NCI-H460 (cell line): ENCODE measurements at regions not wholly inside any gene's neighbourhood (a gene's known extent, or its start where the extent isn't known, plus 50 kb on each side); places are given as distances from the start of the nearest gene placed in this dataset.

Experiments used
- DNase-seq: peaks from one replicate; pipeline ENCODE4 v3.0.0-alpha.2; 2016; ENCODE audit warnings: low read depth; ENCODE audit errors: extremely low read depth

DNA sequence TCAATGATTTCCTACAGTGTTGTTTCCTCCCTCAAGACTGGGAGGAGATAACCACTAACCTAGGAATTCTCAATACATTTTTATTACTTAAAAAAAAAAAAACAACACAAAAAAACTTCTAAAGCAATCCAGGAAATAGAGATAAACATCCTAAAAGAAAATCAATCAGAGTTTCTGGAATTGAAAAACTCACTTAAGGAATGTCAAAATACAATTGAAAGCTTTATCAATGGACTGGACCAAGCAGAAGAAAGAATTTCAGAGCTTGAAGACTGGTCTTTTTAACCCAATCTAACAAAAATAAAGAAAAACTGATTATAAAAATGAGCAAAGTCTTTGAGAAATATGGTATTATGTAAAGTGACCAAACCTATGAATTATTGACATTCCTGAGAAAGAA is 394.1 kb downstream of the XPNPEP1 start:
- DNase-seq, result no peak

DNA sequence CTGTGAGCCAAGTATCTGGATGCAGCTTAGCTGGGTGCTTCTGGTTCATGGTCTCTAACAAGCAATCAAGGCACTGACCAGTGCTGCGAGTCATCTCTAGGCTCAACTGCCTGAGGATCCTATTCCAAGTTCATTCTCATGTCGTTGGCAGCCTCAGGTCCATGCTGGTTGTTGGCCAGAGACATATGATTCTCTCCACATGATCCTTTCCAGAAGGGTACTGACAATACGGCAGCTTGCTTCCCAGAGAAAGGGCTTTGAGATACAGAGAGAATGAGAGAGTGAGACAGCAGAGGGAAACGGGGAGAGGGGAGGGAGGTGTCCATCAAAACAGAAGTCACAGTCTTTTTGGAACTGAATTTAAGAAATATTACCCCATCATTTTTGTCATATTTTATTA is 405.6 kb downstream of the XPNPEP1 start:
- DNase-seq, result no peak

DNA sequence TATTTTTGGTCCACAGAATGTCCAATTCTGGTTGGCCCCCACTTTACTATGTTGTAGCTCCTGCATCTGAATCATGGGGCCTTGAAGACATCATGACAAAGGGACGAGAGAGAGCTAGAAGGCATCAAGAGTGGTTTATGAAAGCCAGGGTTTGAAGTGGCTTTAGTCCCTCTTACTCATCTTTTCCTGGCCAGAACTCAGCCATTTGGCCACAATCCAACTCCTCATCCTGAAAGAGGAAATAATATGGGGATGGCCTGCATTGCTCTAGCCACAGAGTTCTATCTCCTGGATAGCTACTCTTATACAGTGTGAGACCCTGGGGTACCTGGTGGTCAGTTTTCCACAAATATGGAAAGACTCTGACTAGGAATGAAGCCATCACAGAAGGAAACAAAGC is 418.9 kb downstream of the XPNPEP1 start:
- DNase-seq, result no peak

DNA sequence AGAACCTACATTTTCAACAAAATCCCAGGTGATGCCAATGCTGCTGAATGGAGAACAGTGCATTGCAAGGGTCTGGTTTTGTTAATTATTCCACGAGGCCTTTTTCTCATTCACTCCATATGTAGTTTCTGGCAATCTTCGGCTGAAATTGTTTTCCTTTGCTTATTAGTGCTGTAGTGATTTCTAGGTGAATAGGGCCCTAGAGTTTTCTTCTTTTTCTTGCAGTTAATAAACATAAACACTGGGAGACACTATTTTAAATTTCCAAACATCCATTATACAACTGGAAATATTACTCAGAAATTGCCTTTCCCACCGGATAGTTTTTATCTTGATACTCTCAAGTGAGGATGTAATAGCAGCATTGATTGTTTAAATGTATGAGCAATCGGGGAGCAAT is 435.6 kb downstream of the XPNPEP1 start:
- no peak for DNase-seq

DNA sequence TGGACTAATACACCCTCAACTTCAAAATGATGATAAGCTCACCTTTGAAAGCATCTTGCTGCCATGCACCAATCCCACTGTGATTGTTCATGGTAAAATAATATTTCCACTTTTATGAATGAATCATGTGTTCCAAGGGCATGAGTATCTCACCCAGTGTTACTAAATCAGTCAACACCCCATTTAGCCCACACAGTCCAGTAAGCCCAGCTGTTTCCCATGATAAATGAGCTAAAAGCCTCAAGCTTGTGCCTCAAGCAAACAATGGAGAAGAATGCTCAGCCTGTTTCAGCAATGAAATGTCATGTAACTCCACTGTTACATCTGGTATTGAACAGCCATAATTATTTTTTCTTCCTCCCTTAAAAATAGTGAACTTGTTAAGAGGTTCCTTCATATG is 442.5 kb downstream of the XPNPEP1 start:
- DNase-seq, result no peak

DNA sequence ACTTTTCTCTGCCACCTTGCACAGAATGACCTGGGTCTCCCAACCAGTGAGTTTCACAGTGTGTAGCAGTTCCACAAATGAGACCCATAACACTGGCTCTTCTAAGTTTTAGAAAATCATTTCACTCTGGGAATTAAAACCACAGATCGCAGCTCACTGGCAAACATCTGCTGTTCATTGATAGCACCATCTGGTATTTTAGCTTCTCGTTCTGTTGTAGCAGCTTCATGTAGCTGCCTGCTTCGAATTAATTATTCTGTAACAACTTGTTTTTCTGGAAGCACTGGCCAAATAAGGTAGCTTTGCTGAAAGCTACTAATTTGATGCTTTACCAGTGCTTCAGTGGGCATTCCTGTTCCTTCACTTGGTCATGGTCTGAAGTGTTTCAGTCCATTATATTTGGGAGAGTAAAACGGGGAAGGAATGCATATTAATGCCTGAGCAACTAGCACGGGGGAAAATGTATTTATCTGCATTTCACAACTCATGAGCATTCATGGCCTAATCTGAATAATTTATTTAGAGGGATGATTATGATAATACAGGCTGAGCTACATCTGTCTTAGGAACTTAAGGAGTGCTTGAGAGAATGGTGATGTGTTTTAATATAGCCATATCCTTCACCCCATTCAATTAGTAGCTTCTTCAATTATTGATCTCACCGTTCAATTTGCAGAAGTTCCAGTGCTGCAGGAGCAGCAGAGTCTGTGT is 447.4 kb downstream of the XPNPEP1 start:
- no peak for DNase-seq

DNA sequence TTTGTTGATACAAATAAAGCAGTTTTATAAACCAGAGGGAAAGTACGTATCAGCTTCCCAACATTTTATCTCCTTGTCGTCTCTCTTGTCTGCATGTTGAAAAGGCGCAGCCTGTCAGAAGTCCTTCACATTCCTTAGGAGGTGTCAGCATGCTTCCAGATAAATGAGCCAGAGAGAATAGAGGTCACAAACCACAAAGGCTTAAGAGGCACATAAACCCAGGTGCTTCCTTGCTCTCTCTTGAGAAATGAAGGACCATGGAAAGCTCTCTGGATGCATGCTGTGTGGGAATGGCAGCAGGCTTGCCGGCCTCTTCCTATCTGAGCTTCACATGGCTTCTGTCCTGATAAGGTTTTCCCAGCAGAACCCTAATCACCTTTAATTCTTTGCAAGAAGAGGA is 448.5 kb downstream of the XPNPEP1 start:
- DNase-seq, result no peak

DNA sequence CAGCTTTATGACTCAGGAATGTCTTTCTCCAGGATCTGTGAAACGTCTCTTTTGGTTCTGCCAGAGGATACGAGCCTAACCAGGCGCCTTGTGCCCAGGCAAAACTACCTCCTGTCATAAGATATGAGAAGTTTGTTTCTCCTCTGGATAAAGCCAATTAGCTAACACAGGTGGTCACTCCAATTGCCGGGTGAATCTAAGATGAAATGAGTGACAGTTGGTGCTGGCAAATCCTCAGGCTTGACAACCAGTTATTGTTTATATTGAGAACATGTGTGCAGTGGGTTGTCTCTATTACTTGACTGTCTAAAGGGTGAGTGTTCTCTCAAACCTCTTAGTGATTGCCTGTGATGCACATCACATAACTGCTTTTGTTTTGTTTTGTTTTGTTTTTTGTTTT is 449.1 kb downstream of the XPNPEP1 start:
- DNase-seq, result no peak

DNA sequence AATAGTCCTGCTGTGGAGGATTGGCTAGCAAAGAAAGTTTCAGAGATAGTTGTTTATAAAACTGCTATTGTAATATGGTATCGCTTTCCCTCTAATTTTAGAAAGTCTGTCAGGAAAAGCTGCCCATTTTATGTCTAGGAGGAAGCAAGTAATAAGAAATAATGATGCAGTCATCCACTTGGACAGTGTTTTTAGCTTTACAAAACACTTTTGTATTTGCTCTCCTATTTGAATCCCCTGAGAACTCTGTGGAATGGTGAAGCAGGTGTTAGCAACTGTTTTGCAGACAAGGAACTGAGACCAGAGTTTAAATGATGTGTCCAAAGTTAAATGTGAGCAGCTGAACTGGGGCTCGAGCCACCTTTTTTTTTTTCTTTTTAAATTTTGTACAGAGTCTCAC is 455.8 kb downstream of the XPNPEP1 start:
- no peak for DNase-seq

DNA sequence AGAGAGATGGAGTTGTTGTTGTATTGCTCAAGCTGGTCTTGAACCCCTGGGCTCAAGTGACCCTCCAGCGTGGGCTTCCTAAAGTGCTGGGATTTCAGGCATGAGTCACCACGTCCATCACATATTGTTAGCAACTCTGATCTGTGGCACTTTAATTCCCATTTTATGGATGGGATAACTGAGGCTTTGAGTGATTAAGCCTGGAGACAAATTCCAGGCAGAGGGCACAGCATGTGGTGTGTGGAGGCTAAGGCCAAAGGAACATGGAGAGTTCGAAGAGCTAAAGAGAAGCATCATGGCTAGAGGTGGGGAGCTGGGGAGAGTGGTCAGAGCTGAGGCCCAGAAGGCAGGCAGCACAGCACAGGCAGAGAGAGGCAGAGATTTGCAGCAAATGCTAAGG is 458.4 kb downstream of the XPNPEP1 start:
- DNase-seq, result no peak

DNA sequence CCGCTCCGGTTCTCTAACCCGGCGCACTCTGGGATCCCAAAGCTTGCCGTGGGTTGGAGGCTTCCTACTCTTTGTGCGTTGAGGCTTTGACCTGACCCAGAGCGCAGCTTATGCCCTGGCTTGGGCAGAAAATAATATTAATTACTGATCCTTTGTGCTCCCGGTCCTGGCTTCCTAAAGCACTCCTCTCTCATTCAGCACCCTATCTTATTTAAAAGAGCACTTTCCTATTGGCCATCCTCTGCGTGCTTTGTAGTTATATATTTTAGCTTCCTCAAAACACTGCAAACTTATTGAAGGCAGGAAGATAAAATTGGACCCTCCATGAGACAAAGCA is 466.0 kb downstream of the XPNPEP1 start:
- no peak for DNase-seq

DNA sequence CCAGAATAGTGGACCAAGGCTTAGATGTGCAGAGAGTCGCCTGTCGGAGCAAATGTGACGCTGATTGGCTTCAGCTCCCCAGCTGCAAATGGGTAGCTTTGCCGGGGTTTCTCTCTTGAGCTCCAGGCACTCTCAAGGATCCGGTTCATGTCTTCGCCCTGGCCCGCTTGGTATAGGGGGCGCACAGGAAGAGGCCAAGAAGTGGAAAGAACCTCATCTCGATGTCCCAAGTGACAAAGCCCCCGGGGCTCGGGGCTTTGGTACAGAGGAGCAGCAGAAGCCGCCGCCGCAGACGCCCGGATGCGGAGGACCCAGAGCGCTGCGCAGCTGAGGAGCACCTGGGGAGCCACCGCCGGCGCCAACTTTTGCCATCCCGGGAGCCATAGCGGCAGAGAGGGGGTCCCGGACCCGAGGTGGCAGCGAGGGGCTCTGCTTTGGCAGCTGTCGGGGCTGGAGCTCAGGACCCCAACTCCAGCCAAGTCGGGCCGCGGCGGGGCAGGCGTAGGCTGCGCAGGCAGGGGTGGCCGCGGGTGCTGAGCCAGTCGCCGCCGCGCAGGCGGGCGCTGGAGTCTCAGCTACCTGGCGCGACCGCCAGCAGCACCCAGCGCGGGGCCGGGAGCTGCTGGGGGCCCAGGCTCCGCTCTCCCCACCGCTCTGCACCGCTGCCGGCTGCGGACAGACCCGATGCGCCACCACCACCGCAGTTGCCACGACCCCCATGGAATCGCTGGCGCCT is 466.6 kb downstream of the XPNPEP1 start:
- no peak for DNase-seq

DNA sequence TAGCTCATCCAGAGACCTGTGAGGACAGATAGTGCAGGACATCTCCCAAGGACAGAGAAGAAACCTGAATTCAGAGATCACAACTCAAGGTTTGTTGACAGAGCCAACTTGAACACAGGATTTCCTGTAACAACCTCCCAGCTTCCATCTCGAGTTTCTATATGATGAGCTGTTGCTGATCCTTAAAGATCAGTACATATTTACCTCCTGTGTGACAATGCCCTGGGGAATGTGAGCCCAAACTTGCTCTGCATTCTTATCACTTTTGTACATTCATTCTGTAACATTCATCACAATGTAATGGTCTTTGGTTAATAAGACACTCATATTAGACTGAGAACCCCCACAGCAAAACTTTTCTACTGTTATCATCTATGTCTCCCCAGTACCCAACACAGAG is 468.6 kb downstream of the XPNPEP1 start:
- no peak for DNase-seq

DNA sequence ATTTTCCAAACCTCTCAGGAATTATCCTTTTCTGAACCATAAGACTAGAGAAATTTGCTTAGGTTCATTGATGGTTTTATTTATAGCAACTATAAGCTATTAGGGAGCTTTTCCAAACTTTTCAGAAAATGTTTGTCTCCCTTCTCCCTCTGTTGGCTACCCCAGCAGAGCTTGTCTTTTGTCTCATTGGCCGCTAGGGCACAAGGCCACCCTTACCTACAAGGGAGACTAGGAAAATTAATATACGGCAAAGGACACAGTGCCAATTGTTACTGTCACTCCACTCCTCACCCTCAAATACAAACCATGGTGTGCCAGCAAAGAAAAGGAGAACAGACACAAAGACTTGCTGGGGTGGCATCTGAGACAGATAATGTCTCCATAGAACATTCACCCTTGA is 471.4 kb downstream of the XPNPEP1 start:
- no peak for DNase-seq

DNA sequence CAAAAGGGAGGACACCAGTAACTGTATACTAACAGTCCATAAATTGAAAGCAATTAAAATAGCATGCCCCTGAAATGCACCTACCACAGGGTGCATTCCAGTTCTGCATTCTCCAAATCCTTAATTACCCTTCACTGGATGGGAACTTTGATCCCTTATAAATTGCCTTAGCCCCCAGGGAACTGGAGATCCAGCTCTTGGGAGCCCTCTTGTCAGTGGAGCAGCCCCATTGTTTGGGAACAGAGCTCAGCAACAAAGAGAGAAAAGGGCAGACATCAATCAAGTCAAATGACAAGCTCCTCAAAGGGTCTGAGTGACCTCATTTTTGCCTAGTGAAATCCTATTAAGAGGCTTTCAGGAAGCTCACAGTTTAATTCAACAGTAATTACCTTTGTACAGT is 472.6 kb downstream of the XPNPEP1 start:
- no peak for DNase-seq

DNA sequence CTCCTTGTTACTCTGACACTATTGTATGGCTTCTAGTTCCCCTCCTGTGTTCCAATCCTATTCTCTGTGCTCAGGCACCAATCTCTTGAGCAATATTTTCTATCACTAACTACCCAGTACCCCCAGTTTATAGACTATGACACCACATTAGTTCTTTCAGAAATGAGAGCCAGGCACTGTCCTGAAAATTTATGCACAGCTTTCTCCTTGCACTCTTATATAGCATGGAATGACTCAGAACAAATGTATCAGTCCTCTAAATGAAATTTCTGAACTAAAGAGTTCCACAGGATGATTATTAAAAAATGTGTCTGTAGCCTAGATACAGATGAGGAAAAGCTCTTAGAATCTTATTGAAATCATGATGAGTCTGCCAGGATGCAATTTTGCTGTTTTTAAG is 489.9 kb downstream of the XPNPEP1 start:
- DNase-seq, result no peak

DNA sequence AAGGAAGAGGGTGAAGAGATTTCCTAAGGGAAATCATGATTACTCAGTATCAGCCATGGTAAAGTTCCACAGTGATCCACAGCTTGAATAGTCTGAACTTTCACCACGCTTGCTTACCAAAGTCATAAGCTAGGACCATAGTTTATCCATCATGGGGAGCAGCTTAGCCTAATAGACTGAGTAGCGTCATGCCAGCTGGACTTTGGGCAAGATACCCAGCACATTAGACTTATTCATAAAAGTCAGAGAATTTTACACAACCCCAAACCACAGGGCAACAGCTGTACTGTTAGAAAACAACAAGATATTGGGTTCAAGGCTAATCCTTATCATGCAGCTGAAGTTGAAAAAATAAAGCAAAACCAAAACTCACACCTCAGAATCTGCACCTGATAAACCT is 491.0 kb downstream of the XPNPEP1 start:
- no peak for DNase-seq

DNA sequence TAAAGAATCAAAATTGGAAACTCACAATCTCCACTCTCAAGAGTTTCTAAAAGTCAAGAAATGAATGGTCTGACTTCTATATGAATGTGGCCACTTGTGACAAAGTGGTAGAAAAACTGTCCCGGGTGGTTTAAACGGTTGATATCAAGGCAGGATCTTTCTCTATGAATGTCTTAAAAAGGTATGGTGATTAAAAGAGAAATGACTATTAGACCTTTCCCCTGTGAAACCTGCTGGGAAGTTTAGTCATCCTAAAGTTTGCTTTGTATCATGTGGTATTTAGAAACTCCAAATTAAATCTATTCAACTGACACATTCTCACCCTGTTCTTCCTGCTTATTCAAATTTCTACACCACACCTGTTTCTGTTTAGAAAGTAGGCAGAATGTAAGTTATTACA is 492.5 kb downstream of the XPNPEP1 start:
- DNase-seq, result no peak

DNA sequence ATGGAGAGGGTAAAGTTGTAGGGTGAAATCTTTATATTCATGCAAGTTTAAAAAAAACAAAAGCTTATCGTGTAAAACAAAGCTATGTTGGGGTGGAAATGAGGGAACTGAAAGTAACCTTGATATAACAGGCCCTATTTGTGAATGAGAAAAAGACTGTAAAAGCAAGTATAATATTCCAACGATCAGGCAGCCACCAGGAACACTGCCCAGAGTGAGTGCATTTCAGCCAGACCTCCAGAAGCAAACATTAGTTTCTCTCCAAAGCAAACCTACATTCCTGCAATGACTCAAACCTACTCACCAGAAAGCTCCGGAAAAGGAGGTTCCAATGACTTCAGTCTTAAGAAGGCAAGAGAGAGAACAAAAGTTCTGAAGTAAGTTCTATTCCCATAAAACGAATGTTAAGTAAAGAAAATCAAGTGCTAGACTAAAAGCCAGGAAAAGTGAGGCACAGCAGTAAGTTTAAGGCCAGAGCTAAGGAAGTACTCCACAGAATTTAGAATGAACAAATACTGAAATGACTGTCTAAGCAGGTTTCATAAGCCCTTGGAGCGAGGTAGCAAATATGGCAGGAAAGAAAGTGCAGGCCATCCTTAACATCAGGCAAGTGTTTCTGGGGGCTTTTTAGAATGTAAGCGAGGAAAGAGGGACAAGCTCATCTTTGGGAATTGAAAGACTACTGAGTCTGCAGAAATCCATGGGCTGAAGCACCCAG is 493.1 kb downstream of the XPNPEP1 start:
- no peak for DNase-seq

DNA sequence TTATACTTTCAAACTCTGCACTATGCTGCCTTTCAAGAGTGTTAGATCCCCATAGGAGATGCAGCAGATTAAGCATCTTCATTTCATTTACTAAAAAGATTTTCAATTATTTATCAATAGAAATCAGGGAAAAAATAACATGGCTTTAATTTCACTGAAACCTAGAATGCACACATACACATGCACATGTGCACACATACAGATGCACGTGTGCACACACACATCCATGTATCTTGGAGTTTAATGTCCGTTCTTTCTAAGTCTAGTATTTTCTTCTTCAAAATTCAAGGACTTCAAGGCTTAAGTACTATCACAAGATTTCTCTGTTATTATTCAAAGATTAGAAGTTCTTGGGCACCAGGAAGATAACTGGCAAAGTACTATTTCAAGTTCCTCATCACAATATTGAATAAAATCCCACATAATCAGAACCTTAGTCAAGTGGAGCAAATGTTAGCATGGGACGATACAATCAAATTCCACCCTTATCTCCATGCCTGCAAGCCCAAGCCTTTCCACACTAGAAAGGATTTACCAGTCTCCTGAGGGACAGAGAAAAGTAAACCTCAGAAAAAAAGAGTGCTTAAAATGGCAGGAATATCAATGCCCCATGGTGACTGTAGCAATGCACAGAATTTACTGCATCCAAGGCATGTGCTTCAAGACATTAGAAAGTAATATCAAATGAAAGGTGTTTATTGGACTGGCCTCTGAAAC is 494.4 kb downstream of the XPNPEP1 start:
- DNase-seq, result no peak

DNA sequence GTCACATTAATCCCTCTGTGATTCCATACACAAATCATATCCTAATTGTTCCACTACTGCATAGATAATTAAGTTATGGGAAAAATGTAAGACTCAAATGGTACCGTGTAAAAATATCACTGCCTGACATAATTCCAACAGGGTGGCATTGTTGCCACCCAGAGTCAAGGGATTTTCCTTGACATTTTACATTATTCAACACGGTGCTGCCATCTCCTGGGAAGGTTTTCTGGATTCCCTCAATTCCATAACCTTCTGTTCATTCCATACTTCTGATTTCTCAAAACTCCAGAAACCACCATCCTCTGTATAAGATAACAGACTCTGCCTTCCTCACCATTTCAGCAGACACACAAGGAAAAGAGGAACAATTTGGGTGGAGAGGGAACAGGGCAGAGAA is 495.9 kb downstream of the XPNPEP1 start:
- DNase-seq, result no peak
